Hematopoietic multipotent progenitor cell treated with erythropoietin and hydrocortisone succinate and interleukin-3 and kit ligand, for 8 days (in vitro differentiated cells): ENCODE measurements at regions not wholly inside any gene's neighbourhood (a gene's known extent, or its start where the extent isn't known, plus 50 kb on each side); places are given as distances from the start of the nearest gene placed in this dataset.
"Not testable (repeated sequence)": the region's sequence is repeated elsewhere in the genome, so short reads cannot be mapped to it uniquely, and the experiment has no call there.

Experiments used
- DNase-seq: peaks from one replicate; pipeline ENCODE4 v3.0.0-alpha.2; 2015

GRCh38 chr5:44048276-44048984 lies 340.8 kb downstream of the FGF10 start:
- DNase-seq = no peak

- DNase-seq = no peak
Observed at GRCh38 chr5:44046619-44047364, 342.4 kb downstream of the FGF10 start.

- DNase-seq = not testable (repeated sequence)
Observed at GRCh38 chr5:44044549-44044948, 344.7 kb downstream of the FGF10 start.

- DNase-seq = no peak
Observed at GRCh38 chr5:44028226-44028625, 361.0 kb downstream of the FGF10 start.

GRCh38 chr5:44022622-44023021 lies 366.6 kb downstream of the FGF10 start:
- no peak for DNase-seq

- DNase-seq = no peak
Observed at GRCh38 chr5:44011518-44011917, 377.7 kb downstream of the FGF10 start.

GRCh38 chr5:44002381-44002901 lies 386.8 kb downstream of the FGF10 start:
- DNase-seq = no peak

GRCh38 chr5:44001675-44002380 lies 387.4 kb downstream of the FGF10 start:
- no peak for DNase-seq

GRCh38 chr5:44001236-44001635 lies 388.0 kb downstream of the FGF10 start:
- DNase-seq = no peak

- DNase-seq = no peak
Observed at GRCh38 chr5:43997647-43998272, 391.5 kb downstream of the FGF10 start.

GRCh38 chr5:43996221-43996620 lies 393.0 kb downstream of the FGF10 start:
- DNase-seq = no peak

GRCh38 chr5:43994352-43994708 lies 391.4 kb downstream of the NNT start:
- DNase-seq = no peak

- DNase-seq = no peak
Observed at GRCh38 chr5:43993634-43994351, 390.8 kb downstream of the NNT start.

- DNase-seq = no peak
Observed at GRCh38 chr5:43985411-43985810, 382.4 kb downstream of the NNT start.

- DNase-seq = no peak
Observed at GRCh38 chr5:43981556-43981955, 378.6 kb downstream of the NNT start.

GRCh38 chr5:43973908-43974307 lies 370.9 kb downstream of the NNT start:
- DNase-seq = no peak

GRCh38 chr5:43973318-43973717 lies 370.3 kb downstream of the NNT start:
- no peak for DNase-seq

- no peak for DNase-seq
Observed at GRCh38 chr5:43967165-43967564, 364.2 kb downstream of the NNT start.

GRCh38 chr5:43959144-43959543 lies 356.2 kb downstream of the NNT start:
- no peak for DNase-seq

GRCh38 chr5:43947935-43948334 lies 345.0 kb downstream of the NNT start:
- no peak for DNase-seq

GRCh38 chr5:43941806-43942205 lies 338.8 kb downstream of the NNT start:
- DNase-seq = no peak

- no peak for DNase-seq
Observed at GRCh38 chr5:43940562-43940961, 337.6 kb downstream of the NNT start.

- no peak for DNase-seq
Observed at GRCh38 chr5:43926923-43927322, 323.9 kb downstream of the NNT start.
